ENCODE measurements at regions not wholly inside any gene's neighbourhood (a gene's known extent, or its start where the extent isn't known, plus 50 kb on each side); places are given as distances from the start of the nearest gene placed in this dataset.

DNA sequence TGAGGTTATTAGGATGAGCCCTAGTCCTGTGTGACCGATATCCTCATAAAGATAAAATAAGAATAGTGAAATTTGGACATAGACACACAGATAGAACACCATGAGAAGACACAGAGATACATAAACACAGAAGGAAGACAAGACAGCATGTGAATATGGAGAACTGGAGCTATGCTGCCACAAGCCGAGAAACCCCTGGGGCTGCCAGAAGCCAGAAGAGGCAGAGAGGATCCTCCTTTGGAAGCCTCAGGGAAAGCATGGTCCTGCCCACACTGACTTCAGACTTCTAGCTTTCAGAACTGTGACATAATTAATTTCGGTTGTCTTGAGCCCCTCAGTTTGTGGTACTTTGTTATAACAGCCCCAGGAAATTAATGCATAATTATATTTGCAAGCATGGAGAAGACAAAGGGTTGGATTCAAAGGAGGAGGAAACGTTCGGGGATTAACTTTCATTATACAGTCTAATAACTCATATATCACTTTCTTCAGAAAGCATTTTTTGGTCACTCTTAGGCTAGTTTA, 1501.8 kb upstream of the FLRT2 start:
- no peak for TF ChIP-seq NANOG (IDR thresholded peaks at IDR 0.05; ENCODE audit: borderline replicate concordance)
- TF ChIP-seq, protein P1, sequence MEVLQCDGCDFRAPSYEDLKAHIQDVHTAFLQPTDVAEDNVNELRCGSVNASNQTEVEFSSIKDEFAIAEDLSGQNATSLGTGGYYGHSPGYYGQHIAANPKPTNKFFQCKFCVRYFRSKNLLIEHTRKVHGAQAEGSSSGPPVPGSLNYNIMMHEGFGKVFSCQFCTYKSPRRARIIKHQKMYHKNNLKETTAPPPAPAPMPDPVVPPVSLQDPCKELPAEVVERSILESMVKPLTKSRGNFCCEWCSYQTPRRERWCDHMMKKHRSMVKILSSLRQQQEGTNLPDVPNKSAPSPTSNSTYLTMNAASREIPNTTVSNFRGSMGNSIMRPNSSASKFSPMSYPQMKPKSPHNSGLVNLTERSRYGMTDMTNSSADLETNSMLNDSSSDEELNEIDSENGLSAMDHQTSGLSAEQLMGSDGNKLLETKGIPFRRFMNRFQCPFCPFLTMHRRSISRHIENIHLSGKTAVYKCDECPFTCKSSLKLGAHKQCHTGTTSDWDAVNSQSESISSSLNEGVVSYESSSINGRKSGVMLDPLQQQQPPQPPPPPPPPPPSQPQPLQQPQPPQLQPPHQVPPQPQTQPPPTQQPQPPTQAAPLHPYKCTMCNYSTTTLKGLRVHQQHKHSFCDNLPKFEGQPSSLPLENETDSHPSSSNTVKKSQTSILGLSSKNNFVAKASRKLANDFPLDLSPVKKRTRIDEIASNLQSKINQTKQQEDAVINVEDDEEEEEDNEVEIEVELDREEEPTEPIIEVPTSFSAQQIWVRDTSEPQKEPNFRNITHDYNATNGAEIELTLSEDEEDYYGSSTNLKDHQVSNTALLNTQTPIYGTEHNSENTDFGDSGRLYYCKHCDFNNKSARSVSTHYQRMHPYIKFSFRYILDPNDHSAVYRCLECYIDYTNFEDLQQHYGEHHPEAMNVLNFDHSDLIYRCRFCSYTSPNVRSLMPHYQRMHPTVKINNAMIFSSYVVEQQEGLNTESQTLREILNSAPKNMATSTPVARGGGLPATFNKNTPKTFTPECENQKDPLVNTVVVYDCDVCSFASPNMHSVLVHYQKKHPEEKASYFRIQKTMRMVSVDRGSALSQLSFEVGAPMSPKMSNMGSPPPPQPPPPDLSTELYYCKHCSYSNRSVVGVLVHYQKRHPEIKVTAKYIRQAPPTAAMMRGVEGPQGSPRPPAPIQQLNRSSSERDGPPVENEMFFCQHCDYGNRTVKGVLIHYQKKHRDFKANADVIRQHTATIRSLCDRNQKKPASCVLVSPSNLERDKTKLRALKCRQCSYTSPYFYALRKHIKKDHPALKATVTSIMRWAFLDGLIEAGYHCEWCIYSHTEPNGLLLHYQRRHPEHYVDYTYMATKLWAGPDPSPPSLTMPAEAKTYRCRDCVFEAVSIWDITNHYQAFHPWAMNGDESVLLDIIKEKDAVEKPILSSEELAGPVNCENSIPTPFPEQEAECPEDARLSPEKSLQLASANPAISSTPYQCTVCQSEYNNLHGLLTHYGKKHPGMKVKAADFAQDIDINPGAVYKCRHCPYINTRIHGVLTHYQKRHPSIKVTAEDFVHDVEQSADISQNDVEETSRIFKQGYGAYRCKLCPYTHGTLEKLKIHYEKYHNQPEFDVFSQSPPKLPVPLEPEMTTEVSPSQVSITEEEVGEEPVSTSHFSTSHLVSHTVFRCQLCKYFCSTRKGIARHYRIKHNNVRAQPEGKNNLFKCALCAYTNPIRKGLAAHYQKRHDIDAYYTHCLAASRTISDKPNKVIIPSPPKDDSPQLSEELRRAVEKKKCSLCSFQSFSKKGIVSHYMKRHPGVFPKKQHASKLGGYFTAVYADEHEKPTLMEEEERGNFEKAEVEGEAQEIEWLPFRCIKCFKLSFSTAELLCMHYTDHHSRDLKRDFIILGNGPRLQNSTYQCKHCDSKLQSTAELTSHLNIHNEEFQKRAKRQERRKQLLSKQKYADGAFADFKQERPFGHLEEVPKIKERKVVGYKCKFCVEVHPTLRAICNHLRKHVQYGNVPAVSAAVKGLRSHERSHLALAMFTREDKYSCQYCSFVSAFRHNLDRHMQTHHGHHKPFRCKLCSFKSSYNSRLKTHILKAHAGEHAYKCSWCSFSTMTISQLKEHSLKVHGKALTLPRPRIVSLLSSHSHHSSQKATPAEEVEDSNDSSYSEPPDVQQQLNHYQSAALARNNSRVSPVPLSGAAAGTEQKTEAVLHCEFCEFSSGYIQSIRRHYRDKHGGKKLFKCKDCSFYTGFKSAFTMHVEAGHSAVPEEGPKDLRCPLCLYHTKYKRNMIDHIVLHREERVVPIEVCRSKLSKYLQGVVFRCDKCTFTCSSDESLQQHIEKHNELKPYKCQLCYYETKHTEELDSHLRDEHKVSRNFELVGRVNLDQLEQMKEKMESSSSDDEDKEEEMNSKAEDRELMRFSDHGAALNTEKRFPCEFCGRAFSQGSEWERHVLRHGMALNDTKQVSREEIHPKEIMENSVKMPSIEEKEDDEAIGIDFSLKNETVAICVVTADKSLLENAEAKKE (CRISPR knock-in tag; IDR thresholded peaks at IDR 0.05) = no peak
- TF ChIP-seq ZNF331 (CRISPR knock-in tag; IDR thresholded peaks at IDR 0.05; ENCODE audit: low read depth) = no peak
- TF ChIP-seq, protein P2, sequence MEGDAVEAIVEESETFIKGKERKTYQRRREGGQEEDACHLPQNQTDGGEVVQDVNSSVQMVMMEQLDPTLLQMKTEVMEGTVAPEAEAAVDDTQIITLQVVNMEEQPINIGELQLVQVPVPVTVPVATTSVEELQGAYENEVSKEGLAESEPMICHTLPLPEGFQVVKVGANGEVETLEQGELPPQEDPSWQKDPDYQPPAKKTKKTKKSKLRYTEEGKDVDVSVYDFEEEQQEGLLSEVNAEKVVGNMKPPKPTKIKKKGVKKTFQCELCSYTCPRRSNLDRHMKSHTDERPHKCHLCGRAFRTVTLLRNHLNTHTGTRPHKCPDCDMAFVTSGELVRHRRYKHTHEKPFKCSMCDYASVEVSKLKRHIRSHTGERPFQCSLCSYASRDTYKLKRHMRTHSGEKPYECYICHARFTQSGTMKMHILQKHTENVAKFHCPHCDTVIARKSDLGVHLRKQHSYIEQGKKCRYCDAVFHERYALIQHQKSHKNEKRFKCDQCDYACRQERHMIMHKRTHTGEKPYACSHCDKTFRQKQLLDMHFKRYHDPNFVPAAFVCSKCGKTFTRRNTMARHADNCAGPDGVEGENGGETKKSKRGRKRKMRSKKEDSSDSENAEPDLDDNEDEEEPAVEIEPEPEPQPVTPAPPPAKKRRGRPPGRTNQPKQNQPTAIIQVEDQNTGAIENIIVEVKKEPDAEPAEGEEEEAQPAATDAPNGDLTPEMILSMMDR (conservative IDR thresholded peaks at IDR 0.05; ENCODE audit: low read depth in 2 of 2) = no peak
- TF ChIP-seq CREB1 (CRISPR knock-in tag; IDR thresholded peaks at IDR 0.05; ENCODE audit: low read depth) = no peak
- TF ChIP-seq ZNF114 (CRISPR knock-in tag; IDR thresholded peaks at IDR 0.05) = no peak
- TF ChIP-seq, protein P3, sequence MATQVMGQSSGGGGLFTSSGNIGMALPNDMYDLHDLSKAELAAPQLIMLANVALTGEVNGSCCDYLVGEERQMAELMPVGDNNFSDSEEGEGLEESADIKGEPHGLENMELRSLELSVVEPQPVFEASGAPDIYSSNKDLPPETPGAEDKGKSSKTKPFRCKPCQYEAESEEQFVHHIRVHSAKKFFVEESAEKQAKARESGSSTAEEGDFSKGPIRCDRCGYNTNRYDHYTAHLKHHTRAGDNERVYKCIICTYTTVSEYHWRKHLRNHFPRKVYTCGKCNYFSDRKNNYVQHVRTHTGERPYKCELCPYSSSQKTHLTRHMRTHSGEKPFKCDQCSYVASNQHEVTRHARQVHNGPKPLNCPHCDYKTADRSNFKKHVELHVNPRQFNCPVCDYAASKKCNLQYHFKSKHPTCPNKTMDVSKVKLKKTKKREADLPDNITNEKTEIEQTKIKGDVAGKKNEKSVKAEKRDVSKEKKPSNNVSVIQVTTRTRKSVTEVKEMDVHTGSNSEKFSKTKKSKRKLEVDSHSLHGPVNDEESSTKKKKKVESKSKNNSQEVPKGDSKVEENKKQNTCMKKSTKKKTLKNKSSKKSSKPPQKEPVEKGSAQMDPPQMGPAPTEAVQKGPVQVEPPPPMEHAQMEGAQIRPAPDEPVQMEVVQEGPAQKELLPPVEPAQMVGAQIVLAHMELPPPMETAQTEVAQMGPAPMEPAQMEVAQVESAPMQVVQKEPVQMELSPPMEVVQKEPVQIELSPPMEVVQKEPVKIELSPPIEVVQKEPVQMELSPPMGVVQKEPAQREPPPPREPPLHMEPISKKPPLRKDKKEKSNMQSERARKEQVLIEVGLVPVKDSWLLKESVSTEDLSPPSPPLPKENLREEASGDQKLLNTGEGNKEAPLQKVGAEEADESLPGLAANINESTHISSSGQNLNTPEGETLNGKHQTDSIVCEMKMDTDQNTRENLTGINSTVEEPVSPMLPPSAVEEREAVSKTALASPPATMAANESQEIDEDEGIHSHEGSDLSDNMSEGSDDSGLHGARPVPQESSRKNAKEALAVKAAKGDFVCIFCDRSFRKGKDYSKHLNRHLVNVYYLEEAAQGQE (IDR thresholded peaks at IDR 0.05; ENCODE audit: unreplicated experiment) = no peak
- no peak for TF ChIP-seq EZH2 (IDR thresholded peaks at IDR 0.05; ENCODE audit: low read depth, unreplicated experiment)
- no peak for TF ChIP-seq EZH2phosphoT487 (IDR thresholded peaks at IDR 0.05; ENCODE audit: unreplicated experiment)
- TF ChIP-seq JUNB (IDR thresholded peaks at IDR 0.05; ENCODE audit: unreplicated experiment) = no peak
- TF ChIP-seq STAT1 (IDR thresholded peaks at IDR 0.05; ENCODE audit: unreplicated experiment) = no peak
- TF ChIP-seq POLR2AphosphoS5 (IDR thresholded peaks at IDR 0.05; ENCODE audit: low read depth) = no peak
- TF ChIP-seq, protein P4, sequence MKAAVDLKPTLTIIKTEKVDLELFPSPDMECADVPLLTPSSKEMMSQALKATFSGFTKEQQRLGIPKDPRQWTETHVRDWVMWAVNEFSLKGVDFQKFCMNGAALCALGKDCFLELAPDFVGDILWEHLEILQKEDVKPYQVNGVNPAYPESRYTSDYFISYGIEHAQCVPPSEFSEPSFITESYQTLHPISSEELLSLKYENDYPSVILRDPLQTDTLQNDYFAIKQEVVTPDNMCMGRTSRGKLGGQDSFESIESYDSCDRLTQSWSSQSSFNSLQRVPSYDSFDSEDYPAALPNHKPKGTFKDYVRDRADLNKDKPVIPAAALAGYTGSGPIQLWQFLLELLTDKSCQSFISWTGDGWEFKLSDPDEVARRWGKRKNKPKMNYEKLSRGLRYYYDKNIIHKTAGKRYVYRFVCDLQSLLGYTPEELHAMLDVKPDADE (IDR thresholded peaks at IDR 0.05) = no peak
- Histone ChIP-seq H3K4me3 (no peak overlapping the region), H4K20me1 (replicated peaks; ENCODE audit: insufficient read depth) (no peaks in the 10 kb centered on the region), H3F3A (replicated peaks; ENCODE audit: low read depth) (no peaks in the 10 kb centered on the region), H2AFZ (no peak overlapping the region), H3K27me3 (ENCODE audit: insufficient read depth) (no peaks in the 10 kb centered on the region), H3K4me1 (ENCODE audit: insufficient read depth) (no peaks in the 10 kb centered on the region), H3K27ac (ENCODE audit: low read depth) (no peak overlapping the region), H3K4me2 (no peak overlapping the region), H3K9me2 (ENCODE audit: insufficient read depth) (0 out of 2 replicates have a peak, but pooled peaks cover 9% of the 10 kb centered on the region), H3K36me3 (ENCODE audit: insufficient read depth) (no peaks in the 10 kb centered on the region), H3K79me2 (replicated peaks; ENCODE audit: insufficient read depth) (no peaks in the 10 kb centered on the region)
- H3K4me3 Mint-ChIP-seq = no peak overlapping the region
- no peak for DNase-seq (ENCODE audit: low spot score)
- H3K27me3 Mint-ChIP-seq (ENCODE audit: insufficient read depth, low read depth, poor library complexity) = no peaks in the 10 kb centered on the region
- no peaks in the 10 kb centered on the region for H3K4me1 Mint-ChIP-seq
- 0 out of 3 replicates have a peak, but pooled peaks cover 2% of the 10 kb centered on the region for H3K9me3 Mint-ChIP-seq
- no peak overlapping the region for H3K27ac Mint-ChIP-seq
- no peaks in the 10 kb centered on the region; the same call in 2 of the 3 replicates for H3K36me3 Mint-ChIP-seq (ENCODE audit: low read depth)
- ATAC-seq = no peak

All from GM23338 (cell line).